SK-N-SH treated with all-trans-retinoic acid at 6 μM for 48 hours (cell line): ENCODE measurements at regions not wholly inside any gene's neighbourhood (a gene's known extent, or its start where the extent isn't known, plus 50 kb on each side); places are given as distances from the start of the nearest gene placed in this dataset.

Source experiments
- ATAC-seq: fragments of 200-7000 bp; cut with Tn5 transposase; 3 replicates; pipeline ENCODE4 v1.9.1; 2020; ENCODE audit warnings: mild to moderate bottlenecking, moderate library complexity
- ARNTL ChIP-seq: fragments of 450-650 bp; formaldehyde crosslinking; IDR thresholded peaks from 2 replicates; pipeline ENCODE4 v1.5.0; 2020; ENCODE audit warnings: low read depth, mild to moderate bottlenecking, moderate library complexity, borderline replicate concordance
- BACH2 ChIP-seq: fragments of 250-450 bp; sonication (Bioruptor Pico); IDR thresholded peaks from 2 replicates; pipeline ENCODE4 v1.9.0; 2021; ENCODE audit warnings: mild to moderate bottlenecking, borderline replicate concordance
- CREB5 ChIP-seq: fragments of 250-450 bp; sonication (Bioruptor Pico); IDR thresholded peaks from 2 replicates; pipeline ENCODE4 v1.5.1; 2020; ENCODE audit warnings: low read depth, mild to moderate bottlenecking, moderate library complexity
- CSDC2 ChIP-seq: fragments of 250-450 bp; sonication (Bioruptor Pico); IDR thresholded peaks from 2 replicates; pipeline ENCODE4 v1.5.0; 2020; ENCODE audit warnings: mild to moderate bottlenecking, moderate library complexity
- CSRNP3 ChIP-seq: fragments of 250-450 bp; sonication (Bioruptor Pico); IDR thresholded peaks from 2 replicates; pipeline ENCODE4 v1.5.1; 2021; ENCODE audit warnings: mild to moderate bottlenecking, moderate library complexity
- ESRRG ChIP-seq: fragments of 250-450 bp; sonication (Bioruptor Pico); IDR thresholded peaks from 2 replicates; pipeline ENCODE4 v1.6.1; 2021; ENCODE audit warnings: mild to moderate bottlenecking
- GLIS3 ChIP-seq: fragments of 250-450 bp; sonication (Bioruptor Pico); IDR thresholded peaks from 2 replicates; pipeline ENCODE4 v1.5.0; 2020; ENCODE audit warnings: mild to moderate bottlenecking, moderate library complexity
- OSR1 ChIP-seq: fragments of 250-450 bp; sonication (Bioruptor Pico); IDR thresholded peaks from 2 replicates; pipeline ENCODE4 v1.8.0; 2022; ENCODE audit warnings: moderate library complexity, mild to moderate bottlenecking, inconsistent platforms
- PATZ1 ChIP-seq: fragments of 250-450 bp; sonication (Bioruptor Pico); IDR thresholded peaks from 2 replicates; pipeline ENCODE4 v1.8.0; 2020; ENCODE audit warnings: mild to moderate bottlenecking, moderate library complexity, borderline replicate concordance
- POU6F1 ChIP-seq: fragments of 250-450 bp; sonication (Bioruptor Pico); IDR thresholded peaks from 2 replicates; pipeline ENCODE4 v1.8.0; 2021; ENCODE audit warnings: low read depth, mild to moderate bottlenecking, moderate library complexity, borderline replicate concordance
- RARB ChIP-seq: fragments of 250-450 bp; sonication (Bioruptor Pico); IDR thresholded peaks from 2 replicates; pipeline ENCODE4 v1.8.0; 2021; ENCODE audit warnings: mild to moderate bottlenecking, moderate library complexity
- TOX ChIP-seq: fragments of 250-450 bp; sonication (Bioruptor Pico); IDR thresholded peaks from 2 replicates; pipeline ENCODE4 v1.8.0; 2021; ENCODE audit warnings: mild to moderate bottlenecking, moderate library complexity, borderline replicate concordance
- TSHZ2 ChIP-seq: fragments of 250-450 bp; sonication (Bioruptor Pico); IDR thresholded peaks from 2 replicates; pipeline ENCODE4 v1.5.0; 2020; ENCODE audit warnings: mild to moderate bottlenecking, moderate library complexity
- ZC3H10 ChIP-seq: fragments of 250-450 bp; sonication (Bioruptor Pico); IDR thresholded peaks from 2 replicates; pipeline ENCODE4 v1.5.1; 2021; ENCODE audit warnings: mild to moderate bottlenecking, moderate library complexity
- ZFP30 ChIP-seq: fragments of 450-650 bp; formaldehyde crosslinking; IDR thresholded peaks from 2 replicates; pipeline ENCODE4 v1.5.0; 2022; ENCODE audit warnings: mild to moderate bottlenecking, moderate library complexity
- ZNF565 ChIP-seq: fragments of 450-650 bp; formaldehyde crosslinking; conservative IDR thresholded peaks from 2 replicates; pipeline ENCODE4 v1.5.0; 2020; ENCODE audit warnings: low read depth, mild to moderate bottlenecking, moderate library complexity
- ZNF70 ChIP-seq: fragments of 450-650 bp; formaldehyde crosslinking; IDR thresholded peaks from 2 replicates; pipeline ENCODE4 v1.5.0; 2020; ENCODE audit warnings: mild to moderate bottlenecking, moderate library complexity
- ZNF8 ChIP-seq: fragments of 450-650 bp; formaldehyde crosslinking; IDR thresholded peaks from 2 replicates; pipeline ENCODE4 v1.5.0; 2020; ENCODE audit warnings: mild to moderate bottlenecking, moderate library complexity

- no peak for TF ChIP-seq POU6F1 (CRISPR knock-in tag)
- TF ChIP-seq OSR1 (CRISPR knock-in tag) = no peak
- no peak for TF ChIP-seq BACH2
- TF ChIP-seq GLIS3 = no peak
- peak; percentile 68 for TF ChIP-seq ZFP30 (CRISPR knock-in tag)
- no peak for TF ChIP-seq RARB
- no peak for TF ChIP-seq ESRRG (CRISPR knock-in tag)
- TF ChIP-seq, all 23 proteins: peak for 1
- no peak for ATAC-seq
Observed at GRCh38 chr5:3372289-3372688, 223.3 kb upstream of the IRX1 start.

GRCh38 chr5:3365501-3366215 is 230.0 kb upstream of the IRX1 start:
- TF ChIP-seq ZNF8 (CRISPR knock-in tag) = no peak
- no peak for TF ChIP-seq ZNF565
- no peak for TF ChIP-seq PATZ1
- TF ChIP-seq ZFP30 (CRISPR knock-in tag) = no peak
- TF ChIP-seq TSHZ2 (CRISPR knock-in tag) = no peak
- no peak for TF ChIP-seq BACH2
- ATAC-seq = no peak

GRCh38 chr5:3364941-3365340 is 230.7 kb upstream of the IRX1 start:
- no peak for TF ChIP-seq ARNTL (CRISPR knock-in tag)
- TF ChIP-seq CSRNP3 (CRISPR knock-in tag) = no peak
- TF ChIP-seq ZC3H10 (CRISPR knock-in tag) = no peak
- no peak for TF ChIP-seq CREB5
- no peak for TF ChIP-seq POU6F1 (CRISPR knock-in tag)
- no peak for TF ChIP-seq TSHZ2 (CRISPR knock-in tag)
- no peak for TF ChIP-seq RARB
- TF ChIP-seq ZNF70 (CRISPR knock-in tag) = no peak
- TF ChIP-seq ZNF565 = no peak
- no peak for TF ChIP-seq BACH2
- no peak for TF ChIP-seq TOX
- no peak for TF ChIP-seq CSDC2
- TF ChIP-seq, all 23 proteins: peak for 0
- ATAC-seq = no peak
